GM23338 (cell line): ENCODE measurements at regions not wholly inside any gene's neighbourhood (a gene's known extent, or its start where the extent isn't known, plus 50 kb on each side); places are given as distances from the start of the nearest gene placed in this dataset.

Experiments
- ATAC-seq: fragments of 200-7000 bp; cut with Tn5 transposase; 3 replicates; pipeline ENCODE4 v1.9.1; 2020
- DNase-seq: peaks from one replicate; pipeline ENCODE4 v3.0.0-alpha.2; 2015; ENCODE audit warnings: low spot score
- H2AFZ ChIP-seq: fragments of 200-600 bp; sonication (generic); 2 replicates; pipeline ENCODE4 v1.8.0; 2016; ENCODE audit warnings: antibody characterized with exemption, mild to moderate bottlenecking, moderate library complexity
- H3F3A ChIP-seq: fragments of 200-600 bp; sonication (generic); replicated peaks from 2 replicates; pipeline ENCODE4 v1.8.0; 2017; ENCODE audit warnings: antibody characterized with exemption, mixed run types, low read depth
- H3K27ac ChIP-seq: fragments of 200-600 bp; sonication (generic); 2 replicates; pipeline ENCODE4 v1.6.1; 2016; ENCODE audit warnings: low read depth
- H3K27me3 ChIP-seq: fragments of 200-600 bp; sonication (generic); 2 replicates; pipeline ENCODE4 v1.8.0; 2016; ENCODE audit warnings: mild to moderate bottlenecking, mixed run types, moderate library complexity; ENCODE audit not compliant: insufficient read depth
- H3K36me3 ChIP-seq: fragments of 200-600 bp; sonication (generic); 2 replicates; pipeline ENCODE4 v1.8.0; 2016; ENCODE audit warnings: mild to moderate bottlenecking; ENCODE audit not compliant: insufficient read depth
- H3K4me1 ChIP-seq: fragments of 200-600 bp; sonication (generic); 2 replicates; pipeline ENCODE4 v1.8.0; 2016; ENCODE audit warnings: mild to moderate bottlenecking, moderate library complexity; ENCODE audit not compliant: insufficient read depth
- H3K4me2 ChIP-seq: fragments of 200-600 bp; sonication (generic); 2 replicates; pipeline ENCODE4 v1.7.1; 2017; ENCODE audit warnings: mixed run types
- H3K4me3 ChIP-seq: fragments of 200-600 bp; sonication (generic); 2 replicates; pipeline ENCODE4 v1.6.1; 2016; ENCODE audit warnings: mixed run types
- H3K79me2 ChIP-seq: fragments of 200-600 bp; sonication (generic); replicated peaks from 2 replicates; pipeline ENCODE4 v1.8.0; 2017; ENCODE audit warnings: mild to moderate bottlenecking; ENCODE audit not compliant: insufficient read depth
- H3K9me2 ChIP-seq: fragments of 200-600 bp; sonication (generic); 2 replicates; pipeline ENCODE4 v1.8.0; 2017; ENCODE audit not compliant: insufficient read depth
- H4K20me1 ChIP-seq: fragments of 200-600 bp; sonication (generic); replicated peaks from 2 replicates; pipeline ENCODE4 v1.8.0; 2017; ENCODE audit warnings: mild to moderate bottlenecking; ENCODE audit not compliant: insufficient read depth
- H3K27ac Mint-ChIP-seq: 2 replicates; pipeline ENCODE4 v1.8.0; 2020; ENCODE audit warnings: inconsistent platforms, mild to moderate bottlenecking, moderate library complexity, mixed read lengths
- H3K27me3 Mint-ChIP-seq: 3 replicates; pipeline ENCODE4 v1.8.0; 2022; ENCODE audit warnings: low read depth, mild to moderate bottlenecking, moderate library complexity, mixed read lengths, inconsistent platforms; ENCODE audit not compliant: insufficient read depth, poor library complexity
- H3K36me3 Mint-ChIP-seq: 3 replicates; pipeline ENCODE4 v1.8.0; 2021; ENCODE audit warnings: low read depth, mild to moderate bottlenecking, inconsistent platforms, moderate library complexity, mixed read lengths
- H3K4me1 Mint-ChIP-seq: 3 replicates; pipeline ENCODE4 v1.8.0; 2020; ENCODE audit warnings: mild to moderate bottlenecking, inconsistent platforms, mixed read lengths
- H3K4me3 Mint-ChIP-seq: 3 replicates; pipeline ENCODE4 v1.8.0; 2021; ENCODE audit warnings: moderate library complexity, mild to moderate bottlenecking, inconsistent platforms, mixed read lengths
- H3K9me3 Mint-ChIP-seq: 3 replicates; pipeline ENCODE4 v1.8.0; 2020; ENCODE audit warnings: moderate library complexity, mild to moderate bottlenecking, inconsistent platforms, mixed read lengths
- CREB1 ChIP-seq: fragments of 250-450 bp; sonication (Bioruptor Pico); IDR thresholded peaks from 2 replicates; pipeline ENCODE4 v1.5.0; 2020; ENCODE audit warnings: low read depth, mild to moderate bottlenecking, moderate library complexity
- ETS1 ChIP-seq: IDR thresholded peaks from 2 replicates; pipeline ENCODE4 v1.6.1; 2016; ENCODE audit warnings: antibody characterized with exemption
- EZH2phosphoT487 ChIP-seq: fragments of 200-600 bp; sonication (generic); IDR thresholded peaks from one replicate; pipeline ENCODE4 v1.8.1; 2018; ENCODE audit warnings: antibody characterized with exemption; ENCODE audit not compliant: unreplicated experiment
- JUNB ChIP-seq: IDR thresholded peaks from one replicate; pipeline ENCODE4 v1.6.1; 2016; ENCODE audit warnings: antibody characterized with exemption; ENCODE audit not compliant: unreplicated experiment
- REST ChIP-seq: IDR thresholded peaks from one replicate; pipeline ENCODE4 v1.6.1; 2018; ENCODE audit warnings: antibody characterized with exemption; ENCODE audit not compliant: unreplicated experiment
- STAT1 ChIP-seq: IDR thresholded peaks from one replicate; pipeline ENCODE4 v1.6.1; 2016; ENCODE audit warnings: antibody characterized with exemption; ENCODE audit not compliant: unreplicated experiment
- ZNF462 ChIP-seq: fragments of 250-450 bp; sonication (Bioruptor Pico); IDR thresholded peaks from 2 replicates; pipeline ENCODE4 v1.5.0; 2020; ENCODE audit warnings: mild to moderate bottlenecking, moderate library complexity

GRCh38 chr1:218695525-218695924 lies 350.4 kb downstream of the TGFB2 start:
- Histone ChIP-seq H3K9me2 (no peaks in the 10 kb centered on the region), H3K27ac (no peak overlapping the region), H4K20me1 (no peaks in the 10 kb centered on the region), H3K79me2 (no peaks in the 10 kb centered on the region), H3K4me1 (peaks cover 12% of the 10 kb centered on the region), H2AFZ (no peak overlapping the region), H3K27me3 (no peaks in the 10 kb centered on the region), H3K4me3 (no peak overlapping the region), H3F3A (no peaks in the 10 kb centered on the region), H3K4me2 (no peak overlapping the region), H3K36me3 (no peaks in the 10 kb centered on the region)
- TF ChIP-seq ETS1 (no peak), JUNB (no peak), STAT1 (no peak), ZNF462 (CRISPR knock-in tag) (no peak), CREB1 (CRISPR knock-in tag) (no peak), REST (no peak), EZH2phosphoT487 (no peak)
- H3K4me3 Mint-ChIP-seq, result no peak overlapping the region
- DNase-seq (no peak), ATAC-seq (no peak)
- no peaks in the 10 kb centered on the region for H3K27me3 Mint-ChIP-seq
- H3K4me1 Mint-ChIP-seq, result peaks cover 11% of the 10 kb centered on the region
- no peak overlapping the region for H3K27ac Mint-ChIP-seq
- no peaks in the 10 kb centered on the region for H3K36me3 Mint-ChIP-seq
- no peaks in the 10 kb centered on the region for H3K9me3 Mint-ChIP-seq
